Pancreas (tissue), 10 donors: ENCODE measurements at regions not wholly inside any gene's neighbourhood (a gene's known extent, or its start where the extent isn't known, plus 50 kb on each side); places are given as distances from the start of the nearest gene placed in this dataset.

Source experiments
- ATAC-seq, 4 donors: fragments of 200-7000 bp; cut with Tn5 transposase; one replicate each; pipeline versions ENCODE4 v1.8.0 to v1.9.1; 2020; ENCODE audit warnings: mild to moderate bottlenecking in 4 of 4, moderate library complexity in 4 of 4
- DNase-seq, 6 donors: peaks; one replicate each; pipeline ENCODE4 v3.0.0-alpha.2; 2020
- FAIRE-seq: peaks from 2 replicates; lab custom pipeline; 2012; peaks lifted over from hg19 to GRCh38; lab: Jason Lieb, UNC
- H3K27ac ChIP-seq, 4 donors: fragments of 200-600 bp; sonication (generic); 1 replicate in 3 of 4; 2 replicates in 1 of 4; pipeline versions ENCODE4 v1.5.0 to v1.8.0; 2020
- H3K27me3 ChIP-seq, 4 donors: fragments of 200-600 bp; one replicate each; pipeline ENCODE4 v1.8.0; 2021
- H3K36me3 ChIP-seq, 3 donors: fragments of 200-600 bp; sonication (generic) in 1 of 3; one replicate each; pipeline versions ENCODE4 v1.5.0 to v1.8.0; 2020 to 2021
- H3K4me1 ChIP-seq, 3 donors: fragments of 200-600 bp; one replicate each; pipeline ENCODE4 v1.8.0; 2021
- H3K4me3 ChIP-seq, 4 donors: fragments of 200-600 bp; sonication (generic) in 2 of 4; one replicate each; pipeline versions ENCODE4 v1.5.0 to v1.8.0; 2020 to 2021
- H3K9me3 ChIP-seq, 4 donors: fragments of 200-600 bp; one replicate each; pipeline ENCODE4 v1.8.0; 2021
- WGBS, 2 donors: extraction: QIAGEN DNeasy Blood & Tissue Kit; methylation state at CpG; one replicate each; pipeline ENCODE4 v1.1.7; 2013; 5-methylcytosine and 5-hydroxymethylcytosine counted together
- intact Hi-C, 3 donors: fragments of 100-400 bp; cut with DNase I; formaldehyde crosslinking; loops; one replicate each; pipeline versions ENCODE4 v1.11.1 to v1.14.2; 2022
- TF ChIP-seq, protein P1 (sequence below), 4 donors: fragments of 200-600 bp; sonication (generic) in 3 of 4; IDR thresholded peaks; one replicate each; pipeline versions ENCODE4 v1.5.0 to v1.8.0; 2021; ENCODE audit warnings: antibody characterized with exemption in 4 of 4
- donor health status: healthy with polysubstance abuse.
- donor health status: DM: no; HTN: no; CAD: no; lungs with moderate emphysema.
- donor health status: DM: no; HTN: no; CAD: no.
- donor health status: control.
- donor health status: control.
- donor health status: Bipolar disorder and iron deficiency.
- donor health status: DM: yes; HTN: yes; CAD: no.
- donor health status: DM: no; HTN: no; CAD: no.
- donor health status: DM: no; HTN: no; CAD: no.
- donor health status: DM: yes; HTN: yes; CAD: no.

DNA sequence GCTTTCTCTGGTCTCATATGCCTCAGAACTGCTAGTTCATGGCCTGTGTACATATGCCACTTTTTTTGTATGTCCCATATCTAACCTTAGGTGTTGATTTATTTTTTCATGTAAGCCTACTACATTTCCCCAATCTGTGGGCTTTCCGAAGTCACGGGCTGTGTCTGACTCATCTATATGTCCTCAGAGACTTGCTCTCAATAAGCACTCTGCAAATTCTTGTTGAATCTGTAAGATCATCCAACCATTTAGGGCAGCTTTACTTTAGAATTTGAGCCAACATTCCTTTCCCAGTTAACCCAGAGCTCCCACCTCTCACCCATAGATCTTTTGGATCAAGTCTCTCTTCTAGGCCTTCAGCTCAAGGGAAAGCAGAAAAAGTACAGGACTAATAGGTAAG, 263.4 kb downstream of the SEC61B start:
- H3K27me3 ChIP-seq: no peaks in the 10 kb centered on the region
- TF ChIP-seq, protein P1, sequence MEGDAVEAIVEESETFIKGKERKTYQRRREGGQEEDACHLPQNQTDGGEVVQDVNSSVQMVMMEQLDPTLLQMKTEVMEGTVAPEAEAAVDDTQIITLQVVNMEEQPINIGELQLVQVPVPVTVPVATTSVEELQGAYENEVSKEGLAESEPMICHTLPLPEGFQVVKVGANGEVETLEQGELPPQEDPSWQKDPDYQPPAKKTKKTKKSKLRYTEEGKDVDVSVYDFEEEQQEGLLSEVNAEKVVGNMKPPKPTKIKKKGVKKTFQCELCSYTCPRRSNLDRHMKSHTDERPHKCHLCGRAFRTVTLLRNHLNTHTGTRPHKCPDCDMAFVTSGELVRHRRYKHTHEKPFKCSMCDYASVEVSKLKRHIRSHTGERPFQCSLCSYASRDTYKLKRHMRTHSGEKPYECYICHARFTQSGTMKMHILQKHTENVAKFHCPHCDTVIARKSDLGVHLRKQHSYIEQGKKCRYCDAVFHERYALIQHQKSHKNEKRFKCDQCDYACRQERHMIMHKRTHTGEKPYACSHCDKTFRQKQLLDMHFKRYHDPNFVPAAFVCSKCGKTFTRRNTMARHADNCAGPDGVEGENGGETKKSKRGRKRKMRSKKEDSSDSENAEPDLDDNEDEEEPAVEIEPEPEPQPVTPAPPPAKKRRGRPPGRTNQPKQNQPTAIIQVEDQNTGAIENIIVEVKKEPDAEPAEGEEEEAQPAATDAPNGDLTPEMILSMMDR (IDR thresholded peaks at IDR 0.05): no peak

DNA sequence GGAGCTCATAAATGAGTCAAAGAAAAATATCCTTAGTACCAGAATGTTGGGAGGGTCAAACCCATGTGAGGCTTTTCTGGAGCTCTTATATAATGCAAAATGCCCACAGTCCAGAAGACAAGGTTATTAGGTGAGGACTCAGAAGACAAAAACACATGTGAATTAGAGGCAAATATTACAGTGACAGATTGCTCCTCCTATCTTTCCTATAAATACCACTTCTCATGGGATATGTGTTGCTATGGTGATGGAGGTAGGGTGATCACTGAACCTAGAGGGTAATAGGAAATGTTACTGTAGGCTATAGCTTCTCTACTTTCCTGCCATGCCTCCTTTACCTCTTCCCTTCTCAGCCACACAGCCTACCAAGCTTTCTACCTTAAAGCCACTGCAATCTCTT, 264.6 kb downstream of the SEC61B start:
- DNase-seq: no peak
- ATAC-seq: no peak
- Histone ChIP-seq H3K9me3 (no peaks in the 10 kb centered on the region), H3K27me3 (no peaks in the 10 kb centered on the region), H3K27ac (no peak overlapping the region), H3K4me1 (no peaks in the 10 kb centered on the region), H3K36me3 (no peaks in the 10 kb centered on the region), H3K4me3 (no peak overlapping the region)
- intact Hi-C loops: loop anchor here in 1 of 3 donors (10.0 kb wide), 1 partner anchor 62 kb away; no protein-coding TSS in a partner anchor
- FAIRE-seq: no peak
- TF ChIP-seq, protein P1 (IDR thresholded peaks at IDR 0.05): no peak

More for the DNA sequence above, 263.4 kb downstream of the SEC61B start:
- FAIRE-seq (no peak), DNase-seq (no peak), ATAC-seq (no peak)
- Histone ChIP-seq H3K36me3 (no peaks in the 10 kb centered on the region), H3K4me3 (no peak overlapping the region), H3K27ac (no peak overlapping the region), H3K9me3 (no peaks in the 10 kb centered on the region), H3K4me1 (no peaks in the 10 kb centered on the region)
- 71 to 73% methylated on average over 2 of the region's 2 CpGs for WGBS, 2 donors
- intact Hi-C loops: loop anchor here in 1 of 3 donors (10.0 kb wide), 1 partner anchor 61 kb away; no protein-coding TSS in a partner anchor

DNA sequence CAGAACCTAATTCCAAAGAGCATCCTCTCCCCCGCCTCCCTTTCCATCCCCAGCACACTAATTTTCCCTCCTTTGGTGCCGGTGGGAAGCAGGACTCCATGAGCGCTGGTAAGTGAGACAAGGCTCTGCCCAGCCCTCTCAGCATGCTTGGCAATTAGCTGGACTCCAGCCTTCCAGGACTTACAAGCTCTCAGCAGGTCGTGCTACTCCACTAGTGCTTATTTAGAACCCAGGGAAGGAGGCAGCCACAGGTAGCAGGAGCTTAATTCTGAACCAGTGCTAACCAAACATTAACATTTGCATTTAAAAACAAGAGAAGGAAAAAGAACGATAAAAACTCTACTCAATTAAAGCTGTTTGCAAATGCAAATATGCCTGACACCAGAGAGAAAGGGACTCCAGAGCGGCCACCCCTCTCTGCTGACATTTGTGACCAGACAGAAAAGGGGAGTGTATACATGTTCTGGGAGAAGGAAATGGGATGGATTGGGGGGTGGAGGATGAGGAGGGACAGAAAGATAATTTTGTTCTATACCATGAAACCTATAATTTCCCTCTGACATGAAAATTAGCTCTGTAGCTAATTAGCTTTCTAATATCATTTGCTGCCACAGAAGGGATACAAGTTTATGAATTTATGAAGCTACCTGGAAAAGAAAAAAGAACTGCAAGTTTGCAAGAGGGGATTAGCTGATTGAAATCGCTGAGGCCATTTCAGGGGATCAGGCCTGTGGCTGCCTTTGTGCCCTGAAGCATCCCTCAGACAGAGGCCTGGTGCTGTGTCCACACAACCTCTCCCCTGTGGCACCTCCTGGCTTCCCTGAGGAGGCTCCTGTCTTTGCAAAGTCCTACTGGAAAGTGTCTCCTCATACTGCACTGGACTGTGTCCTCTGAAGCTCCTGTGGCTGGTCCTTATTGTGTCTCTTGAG, 266.3 kb downstream of the SEC61B start:
- Histone ChIP-seq H3K27ac (no peak overlapping the region), H3K9me3 (no peaks in the 10 kb centered on the region), H3K4me3 (no peak overlapping the region), H3K36me3 (no peaks in the 10 kb centered on the region), H3K27me3 (no peaks in the 10 kb centered on the region), H3K4me1 (no peaks in the 10 kb centered on the region)
- intact Hi-C loops: loop anchor here in 1 of 3 donors (10.0 kb wide), 1 partner anchor 64 kb away; no protein-coding TSS in a partner anchor
- ATAC-seq (no peak), FAIRE-seq (no peak), DNase-seq (no peak)
- 64 to 67% methylated on average over 7 of the region's 7 CpGs for WGBS, 2 donors
- TF ChIP-seq, protein P1 (IDR thresholded peaks at IDR 0.05): no peak

DNA sequence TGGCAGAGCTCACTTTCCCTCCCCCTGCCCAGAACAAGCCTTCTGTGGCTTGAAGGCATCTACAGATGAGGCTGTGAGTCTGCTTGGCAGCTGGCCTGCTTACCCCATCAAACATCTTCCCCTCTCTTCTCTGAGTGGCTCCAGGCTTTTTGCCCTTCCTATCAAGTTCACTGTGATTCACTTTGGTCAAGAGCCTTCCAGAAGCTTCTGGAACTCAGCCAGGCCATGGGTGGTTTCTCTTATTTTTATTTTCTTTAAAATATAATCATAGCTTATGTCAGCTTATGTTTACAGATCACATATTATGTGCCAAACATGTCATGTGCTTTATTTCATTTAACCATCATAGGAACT, 267.0 kb downstream of the SEC61B start:
- Histone ChIP-seq H3K4me1 (no peaks in the 10 kb centered on the region), H3K36me3 (no peaks in the 10 kb centered on the region), H3K27me3 (no peaks in the 10 kb centered on the region), H3K27ac (no peak overlapping the region), H3K9me3 (no peaks in the 10 kb centered on the region), H3K4me3 (no peak overlapping the region)
- FAIRE-seq (no peak), DNase-seq (no peak), ATAC-seq (no peak)
- TF ChIP-seq, protein P1 (IDR thresholded peaks at IDR 0.05): no peak
- intact Hi-C loops: loop anchor here in 1 of 3 donors (10.0 kb wide), 1 partner anchor 64 kb away; no protein-coding TSS in a partner anchor

DNA sequence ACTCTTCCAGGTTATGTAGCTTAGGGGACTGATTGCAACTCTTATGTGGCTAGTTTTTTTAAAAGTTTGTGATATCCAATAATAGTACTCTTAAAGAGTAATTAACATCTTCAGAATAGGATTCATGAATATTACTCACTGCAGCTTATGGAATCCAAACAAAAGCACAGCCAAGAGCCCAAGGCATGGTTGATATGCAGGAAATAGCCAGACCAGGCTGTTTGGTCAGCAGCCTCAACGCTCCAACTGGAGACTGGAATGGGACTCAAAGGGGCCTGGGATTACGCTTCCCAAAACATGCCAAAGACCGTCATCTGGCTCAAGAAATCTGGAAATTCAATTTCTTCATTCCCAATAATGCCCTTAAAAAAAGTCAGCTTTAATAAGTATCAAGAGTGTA, 268.6 kb downstream of the SEC61B start:
- Histone ChIP-seq H3K27ac (no peak overlapping the region), H3K4me3 (no peak overlapping the region), H3K9me3 (no peaks in the 10 kb centered on the region), H3K27me3 (no peaks in the 10 kb centered on the region), H3K36me3 (no peaks in the 10 kb centered on the region), H3K4me1 (no peaks in the 10 kb centered on the region)
- TF ChIP-seq, protein P1 (IDR thresholded peaks at IDR 0.05): no peak
- no peak for FAIRE-seq
- WGBS, 2 donors: 57 to 60% methylated on average over 3 of the region's 3 CpGs
- intact Hi-C loops: no loop called here
- no peak for DNase-seq
- ATAC-seq: no peak
